ENCODE measurements at regions not wholly inside any gene's neighbourhood (a gene's known extent, or its start where the extent isn't known, plus 50 kb on each side); places are given as distances from the start of the nearest gene placed in this dataset.

DNA sequence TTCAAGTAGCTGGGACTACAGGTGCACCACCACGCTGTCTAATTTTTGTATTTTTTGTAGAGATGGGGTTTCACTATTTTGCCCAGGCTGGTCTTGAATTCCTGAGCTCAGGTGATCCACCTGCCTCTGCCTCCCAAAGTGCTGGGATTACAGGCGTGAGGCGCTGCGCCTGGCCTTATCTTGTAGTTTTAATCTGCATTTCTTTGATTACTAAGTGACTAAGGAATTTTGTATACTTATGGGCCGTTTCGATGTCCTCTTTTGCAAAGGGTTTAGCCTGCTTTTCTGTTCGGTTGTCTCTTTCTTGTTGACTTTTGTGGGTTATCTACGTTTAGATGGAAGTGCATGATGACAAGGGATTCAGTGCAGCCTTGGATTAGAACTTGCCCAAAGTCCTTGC is 500.6 kb downstream of the QKI start:
- H3K9ac ChIP-seq: no peak overlapping the region
- H3F3A ChIP-seq (ENCODE audit: insufficient read depth): no peaks in the 10 kb centered on the region
- H4K20me1 ChIP-seq (ENCODE audit: insufficient read depth): no peaks in the 10 kb centered on the region
- in situ Hi-C loops (cut with MboI): no loop called here
- H3K79me2 ChIP-seq (ENCODE audit: insufficient read depth): no peaks in the 10 kb centered on the region
- no peak overlapping the region for H2AFZ ChIP-seq
- no peak for DNase-seq
- no peak overlapping the region for H3K27ac ChIP-seq
- no peak for TF ChIP-seq EZH2 (IDR thresholded peaks at IDR 0.05; ENCODE audit: insufficient read depth, poor library complexity, severe bottlenecking)
- H3K9me2 ChIP-seq (ENCODE audit: insufficient read depth): no peaks in the 10 kb centered on the region
- H3K27me3 ChIP-seq (replicated peaks; ENCODE audit: insufficient read depth): no peaks in the 10 kb centered on the region
- H3K4me1 ChIP-seq (ENCODE audit: insufficient read depth): no peaks in the 10 kb centered on the region
- no peaks in the 10 kb centered on the region for H3K9me3 ChIP-seq (ENCODE audit: low read depth)
- no peak overlapping the region for H3K4me3 ChIP-seq
- no peak overlapping the region for H3K4me2 ChIP-seq (ENCODE audit: unreplicated experiment)
- WGBS, 2 experiments (ENCODE audit: low coverage in 1 of 2, low lambda C conversion rate in 2 of 2, missing lambda C conversion rate in 2 of 2): 49 to 59% methylated on average over 8 of the region's 8 CpGs
- no peaks in the 10 kb centered on the region for H3K36me3 ChIP-seq (ENCODE audit: low read depth)

DNA sequence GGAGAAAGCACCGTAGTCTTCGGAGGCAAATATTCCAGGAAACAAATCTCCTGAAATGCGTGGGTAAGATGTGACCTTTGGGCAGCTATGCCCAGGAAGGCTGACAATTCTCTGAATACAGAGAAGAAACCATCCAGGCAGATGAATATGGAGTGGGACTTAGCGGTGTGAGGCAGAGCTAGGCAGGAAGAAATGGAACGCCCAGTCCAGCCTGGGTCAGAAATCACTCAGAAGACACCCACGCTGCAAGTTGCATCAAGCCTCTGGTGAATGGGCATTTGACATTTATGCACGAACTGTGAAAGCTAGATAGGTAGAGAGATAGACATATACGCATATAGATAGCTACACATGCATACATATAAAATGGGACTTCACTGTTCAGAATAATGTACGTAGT is 498.5 kb downstream of the QKI start:
- no peak for DNase-seq
- WGBS, 2 experiments (ENCODE audit: low coverage in 1 of 2, low lambda C conversion rate in 2 of 2, missing lambda C conversion rate in 2 of 2): 55 to 56% methylated on average over 9 of the region's 9 CpGs
- in situ Hi-C loops (cut with MboI): no loop called here

DNA sequence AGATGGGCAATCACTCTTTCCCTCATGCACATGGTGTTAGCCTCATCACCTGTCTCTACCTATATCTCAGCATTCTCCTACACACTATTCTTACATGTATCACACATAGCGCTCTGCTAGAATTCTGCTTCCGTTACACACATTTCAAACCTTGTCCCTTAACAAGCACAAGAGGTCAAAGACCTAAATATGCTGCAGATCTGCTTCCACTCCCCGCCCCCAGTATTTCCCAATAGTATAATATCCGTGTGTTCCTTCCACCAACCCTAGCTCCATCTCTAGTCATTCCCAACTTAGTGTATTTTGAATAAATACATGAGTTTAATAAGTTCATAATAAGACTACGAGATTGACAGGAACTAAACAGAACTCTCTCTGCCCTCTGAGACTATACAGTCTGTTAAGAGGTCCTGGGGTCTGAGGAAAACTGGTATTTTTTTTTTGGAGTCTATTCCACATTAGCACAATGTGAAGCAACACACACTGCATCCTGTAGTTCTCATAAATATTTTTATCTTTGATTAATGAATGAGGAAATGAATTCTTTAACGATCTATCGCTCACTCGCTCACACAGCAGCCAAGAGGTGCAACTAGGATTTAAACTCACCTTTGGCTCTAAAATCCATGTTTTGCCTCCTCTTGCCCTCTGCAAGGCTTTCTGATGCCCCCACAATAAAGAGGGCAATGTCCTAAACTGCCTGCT is 491.6 kb downstream of the QKI start:
- Histone ChIP-seq H3K9ac (no peak overlapping the region), H3K36me3 (ENCODE audit: low read depth) (no peaks in the 10 kb centered on the region), H3K4me2 (ENCODE audit: unreplicated experiment) (no peak overlapping the region), H4K20me1 (ENCODE audit: insufficient read depth) (no peaks in the 10 kb centered on the region), H3K4me3 (no peak overlapping the region), H3K4me1 (ENCODE audit: insufficient read depth) (no peaks in the 10 kb centered on the region), H3K79me2 (ENCODE audit: insufficient read depth) (no peaks in the 10 kb centered on the region), H3K27ac (no peak overlapping the region), H3F3A (ENCODE audit: insufficient read depth) (no peaks in the 10 kb centered on the region), H2AFZ (no peak overlapping the region), H3K9me2 (ENCODE audit: insufficient read depth) (no peaks in the 10 kb centered on the region), H3K27me3 (replicated peaks; ENCODE audit: insufficient read depth) (no peaks in the 10 kb centered on the region), H3K9me3 (ENCODE audit: low read depth) (no peaks in the 10 kb centered on the region)
- in situ Hi-C loops (cut with MboI): no loop called here
- TF ChIP-seq EZH2phosphoT487 (IDR thresholded peaks at IDR 0.05; ENCODE audit: insufficient read depth, low read depth): no peak
- no peak for TF ChIP-seq EZH2 (IDR thresholded peaks at IDR 0.05; ENCODE audit: insufficient read depth, poor library complexity, severe bottlenecking)
- DNase-seq: no peak
- 61 to 66% methylated on average over 8 of the region's 8 CpGs for WGBS, 2 experiments (ENCODE audit: low coverage in 1 of 2, low lambda C conversion rate in 2 of 2, missing lambda C conversion rate in 2 of 2)

More for the DNA sequence above, 498.5 kb downstream of the QKI start:
- H3K9me2 ChIP-seq (ENCODE audit: insufficient read depth): no peaks in the 10 kb centered on the region
- H3F3A ChIP-seq (ENCODE audit: insufficient read depth): no peaks in the 10 kb centered on the region
- H3K36me3 ChIP-seq (ENCODE audit: low read depth): no peaks in the 10 kb centered on the region
- no peaks in the 10 kb centered on the region for H3K27me3 ChIP-seq (replicated peaks; ENCODE audit: insufficient read depth)
- H3K27ac ChIP-seq: no peak overlapping the region
- H3K4me2 ChIP-seq (ENCODE audit: unreplicated experiment): no peak overlapping the region
- H3K4me1 ChIP-seq (ENCODE audit: insufficient read depth): no peaks in the 10 kb centered on the region
- no peak overlapping the region for H3K4me3 ChIP-seq
- no peaks in the 10 kb centered on the region for H3K9me3 ChIP-seq (ENCODE audit: low read depth)
- H2AFZ ChIP-seq: no peak overlapping the region
- TF ChIP-seq EZH2phosphoT487 (IDR thresholded peaks at IDR 0.05; ENCODE audit: insufficient read depth, low read depth): no peak
- TF ChIP-seq EZH2 (IDR thresholded peaks at IDR 0.05; ENCODE audit: insufficient read depth, poor library complexity, severe bottlenecking): no peak
- no peaks in the 10 kb centered on the region for H4K20me1 ChIP-seq (ENCODE audit: insufficient read depth)
- H3K9ac ChIP-seq: no peak overlapping the region
- no peaks in the 10 kb centered on the region for H3K79me2 ChIP-seq (ENCODE audit: insufficient read depth)

DNA sequence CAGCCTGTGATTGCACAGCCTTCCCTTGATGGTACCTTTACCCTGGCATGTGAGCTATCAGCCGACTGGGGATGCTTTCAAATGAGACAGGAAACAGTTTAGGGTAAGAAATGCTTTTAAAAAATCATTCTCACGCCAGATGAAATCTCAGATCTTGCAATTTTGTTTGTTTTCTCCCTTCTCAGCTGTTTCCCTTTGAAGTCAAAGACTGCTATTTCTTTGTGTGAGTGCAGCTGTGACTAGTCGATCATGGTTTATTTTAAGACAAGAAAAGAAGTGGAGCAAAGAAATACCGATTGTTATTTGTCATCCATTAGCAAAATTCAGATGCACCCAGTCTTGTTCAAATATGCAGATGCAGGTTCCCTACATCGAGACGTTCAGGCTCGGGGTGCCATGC is 489.7 kb downstream of the QKI start:
- H3K4me3 ChIP-seq: no peak overlapping the region

More for the DNA sequence above, 489.7 kb downstream of the QKI start:
- no peaks in the 10 kb centered on the region for H3K9me3 ChIP-seq (ENCODE audit: low read depth)
- H4K20me1 ChIP-seq (ENCODE audit: insufficient read depth): no peaks in the 10 kb centered on the region
- no peaks in the 10 kb centered on the region for H3K4me1 ChIP-seq (ENCODE audit: insufficient read depth)
- no peak overlapping the region for H3K4me2 ChIP-seq (ENCODE audit: unreplicated experiment)
- DNase-seq: no peak
- TF ChIP-seq EZH2phosphoT487 (IDR thresholded peaks at IDR 0.05; ENCODE audit: insufficient read depth, low read depth) (no peak), EZH2 (IDR thresholded peaks at IDR 0.05; ENCODE audit: insufficient read depth, poor library complexity, severe bottlenecking) (no peak)
- no peak overlapping the region for H3K27ac ChIP-seq
- in situ Hi-C loops (cut with MboI): no loop called here
- no peaks in the 10 kb centered on the region for H3K36me3 ChIP-seq (ENCODE audit: low read depth)
- H3F3A ChIP-seq (ENCODE audit: insufficient read depth): no peaks in the 10 kb centered on the region
- no peak overlapping the region for H2AFZ ChIP-seq
- no peaks in the 10 kb centered on the region for H3K27me3 ChIP-seq (replicated peaks; ENCODE audit: insufficient read depth)
- no peak overlapping the region for H3K9ac ChIP-seq
- 35 to 42% methylated on average over 7 of the region's 7 CpGs for WGBS, 2 experiments (ENCODE audit: low coverage in 1 of 2, low lambda C conversion rate in 2 of 2, missing lambda C conversion rate in 2 of 2)
- no peaks in the 10 kb centered on the region for H3K9me2 ChIP-seq (ENCODE audit: insufficient read depth)
- H3K79me2 ChIP-seq (ENCODE audit: insufficient read depth): no peaks in the 10 kb centered on the region
